ENCODE measurements at regions not wholly inside any gene's neighbourhood (a gene's known extent, or its start where the extent isn't known, plus 50 kb on each side); places are given as distances from the start of the nearest gene placed in this dataset.
A peak's percentile ranks its signal among the peaks of the same experiment; 100 is the strongest.

DNA sequence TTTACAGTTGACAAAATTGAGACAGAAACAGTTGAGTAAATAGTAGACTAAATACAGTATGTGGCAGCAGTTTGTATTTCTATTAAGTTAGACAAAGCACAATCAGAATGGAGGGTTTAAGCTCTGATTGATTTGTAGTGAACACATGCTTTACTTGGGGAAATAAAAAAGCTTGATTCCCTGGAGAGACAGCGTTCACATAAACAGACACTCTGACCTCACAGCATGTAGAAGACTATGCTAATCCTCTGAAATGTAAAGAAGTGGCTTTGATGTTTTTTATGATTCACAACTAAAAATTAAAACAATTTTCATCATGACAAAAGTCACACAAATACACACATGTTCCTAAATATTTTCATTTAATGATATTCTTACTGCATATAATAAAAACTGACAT is 126.9 kb upstream of the FAM83B start:
- DNase-seq = no peak
- Histone ChIP-seq H3K4me3 (no peak overlapping the region), H3K27ac (no peak overlapping the region), H3K27me3 (no peaks in the 10 kb centered on the region), H3K9me3 (no peaks in the 10 kb centered on the region), H3K36me3 (no peaks in the 10 kb centered on the region), H3K4me1 (no peaks in the 10 kb centered on the region)
- 0% methylated on average over 1 of the region's 1 CpG for WGBS, 2 donors
- no peak for ATAC-seq (ENCODE audit: low FRiP score in 2 of 2)
- TF ChIP-seq POLR2A (IDR thresholded peaks at IDR 0.05) = no peak
- TF ChIP-seq CTCF (IDR thresholded peaks at IDR 0.05) = no peak
- no peak for TF ChIP-seq POLR2AphosphoS5 (IDR thresholded peaks at IDR 0.05)
- no peak for TF ChIP-seq EP300 (IDR thresholded peaks at IDR 0.05)

DNA sequence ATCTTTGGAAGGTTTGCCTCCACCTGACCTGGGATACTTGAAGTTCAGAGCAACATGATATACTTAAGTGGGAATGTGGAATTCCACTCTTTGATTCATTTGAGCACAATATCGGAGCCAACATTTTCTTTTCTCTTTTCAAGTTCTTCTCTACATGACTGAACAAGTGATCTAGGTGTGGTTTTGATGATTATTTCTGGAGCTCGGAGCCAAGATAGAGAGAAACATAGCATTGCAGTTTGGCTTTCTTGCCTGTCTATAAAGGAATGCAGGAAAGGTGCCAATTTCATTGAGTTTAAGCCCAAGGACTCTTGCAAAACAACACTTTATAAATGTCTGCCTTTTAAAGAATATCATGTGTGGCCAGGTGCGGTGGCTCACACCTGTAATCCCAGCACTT is 124.2 kb upstream of the FAM83B start:
- TF ChIP-seq EP300 (IDR thresholded peaks at IDR 0.05) = no peak
- no peak for TF ChIP-seq CTCF (IDR thresholded peaks at IDR 0.05)
- no peak for TF ChIP-seq POLR2A (IDR thresholded peaks at IDR 0.05)
- no peak for TF ChIP-seq POLR2AphosphoS5 (IDR thresholded peaks at IDR 0.05)
- DNase-seq (no peak), ATAC-seq (ENCODE audit: low FRiP score in 2 of 2) (no peak)
- 60 to 64% methylated on average over 3 of the region's 3 CpGs for WGBS, 2 donors
- no peak overlapping the region for H3K4me3 ChIP-seq
- no peaks in the 10 kb centered on the region for H3K36me3 ChIP-seq
- no peak overlapping the region for H3K27ac ChIP-seq
- H3K9me3 ChIP-seq = no peaks in the 10 kb centered on the region
- H3K4me1 ChIP-seq = no peaks in the 10 kb centered on the region
- H3K27me3 ChIP-seq = no peaks in the 10 kb centered on the region

- H3K27me3 ChIP-seq = no peaks in the 10 kb centered on the region
- H3K36me3 ChIP-seq = no peaks in the 10 kb centered on the region
- DNase-seq (no peak), ATAC-seq (ENCODE audit: low FRiP score in 2 of 2) (no peak)
- no peaks in the 10 kb centered on the region for H3K4me1 ChIP-seq
- no peak overlapping the region for H3K4me3 ChIP-seq
- H3K9me3 ChIP-seq = no peaks in the 10 kb centered on the region
- WGBS, 2 donors = 86 to 91% methylated on average over 3 of the region's 3 CpGs
- no peak for TF ChIP-seq POLR2AphosphoS5 (IDR thresholded peaks at IDR 0.05)
- TF ChIP-seq POLR2A (IDR thresholded peaks at IDR 0.05) = no peak
- no peak for TF ChIP-seq CTCF (IDR thresholded peaks at IDR 0.05)
- TF ChIP-seq EP300 (IDR thresholded peaks at IDR 0.05) = no peak
- no peak overlapping the region for H3K27ac ChIP-seq
These were observed 116.9 kb upstream of the FAM83B start for GRCh38 chr6:54729716-54730115.

DNA sequence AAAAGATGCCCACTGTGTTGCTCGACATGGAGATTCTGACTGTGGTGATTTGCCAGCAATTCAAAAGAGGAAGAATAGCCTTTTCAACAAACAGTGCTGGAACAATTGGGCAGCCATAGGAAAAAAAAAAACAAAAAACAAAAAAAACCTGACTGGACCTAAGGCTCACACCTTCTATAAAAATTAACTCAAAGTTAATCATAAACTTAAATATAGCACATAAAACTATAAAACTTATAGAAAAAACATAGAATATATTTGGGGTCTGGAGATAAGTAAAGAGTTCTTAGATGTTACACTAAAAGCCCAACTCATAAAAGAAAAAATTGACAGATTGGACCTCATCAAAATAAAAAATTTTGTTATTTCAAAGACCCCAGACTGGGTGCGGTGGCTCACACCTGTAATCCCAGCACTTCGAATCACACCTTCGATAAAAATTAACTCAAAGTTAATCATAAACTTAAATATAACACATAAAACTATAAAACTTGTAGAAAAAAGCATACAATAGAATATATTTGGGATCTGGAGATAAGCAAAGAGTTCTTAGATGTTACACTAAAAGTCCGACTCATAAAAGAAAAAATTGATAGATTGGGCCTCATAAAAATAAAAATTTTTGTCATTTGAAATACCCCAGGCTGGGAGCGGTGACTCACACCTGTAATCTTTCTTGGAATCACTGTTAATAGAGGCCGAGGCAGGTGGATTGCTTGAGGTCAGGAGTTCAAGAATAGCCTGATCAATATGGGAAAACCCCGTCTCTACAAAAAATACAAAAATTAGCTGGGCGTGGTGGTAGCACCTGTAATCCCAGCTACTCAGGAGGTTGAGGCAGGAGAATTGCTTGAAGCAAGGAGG is 115.6 kb upstream of the FAM83B start:
- H3K36me3 ChIP-seq = no peaks in the 10 kb centered on the region
- no peaks in the 10 kb centered on the region for H3K4me1 ChIP-seq
- no peaks in the 10 kb centered on the region for H3K9me3 ChIP-seq
- ATAC-seq (ENCODE audit: low FRiP score in 2 of 2) = no peak
- 81% methylated on average over 9 of the region's 9 CpGs for WGBS, 2 donors
- no peak for DNase-seq
- H3K27ac ChIP-seq = no peak overlapping the region
- no peaks in the 10 kb centered on the region for H3K27me3 ChIP-seq
- no peak for TF ChIP-seq CTCF (IDR thresholded peaks at IDR 0.05)
- TF ChIP-seq POLR2A (IDR thresholded peaks at IDR 0.05) = no peak
- TF ChIP-seq POLR2AphosphoS5 (IDR thresholded peaks at IDR 0.05) = no peak
- no peak for TF ChIP-seq EP300 (IDR thresholded peaks at IDR 0.05)
- H3K4me3 ChIP-seq = no peak overlapping the region

- TF ChIP-seq POLR2AphosphoS5 (IDR thresholded peaks at IDR 0.05) (no peak), POLR2A (IDR thresholded peaks at IDR 0.05) (no peak), EP300 (IDR thresholded peaks at IDR 0.05) (no peak), CTCF (IDR thresholded peaks at IDR 0.05) (no peak)
- DNase-seq (no peak), ATAC-seq (ENCODE audit: low FRiP score in 2 of 2) (peak in 1 of 2 donors; percentile 17)
- H3K9me3 ChIP-seq = peaks cover 0 to 10% (median 0%) of the 10 kb centered on the region in 4 donors
- WGBS, 2 donors = 71 to 75% methylated on average over 2 to 3 of the region's 3 CpGs
- no peak overlapping the region for H3K4me3 ChIP-seq
- H3K36me3 ChIP-seq = no peaks in the 10 kb centered on the region
- no peak overlapping the region for H3K27ac ChIP-seq
- no peaks in the 10 kb centered on the region for H3K4me1 ChIP-seq
- H3K27me3 ChIP-seq = no peaks in the 10 kb centered on the region
These were observed 109.3 kb upstream of the FAM83B start for GRCh38 chr6:54737247-54737646.

Data from upper lobe of left lung (tissue), 6 donors.